Adrenal gland (tissue), 9 donors: ENCODE measurements at regions not wholly inside any gene's neighbourhood (a gene's known extent, or its start where the extent isn't known, plus 50 kb on each side); places are given as distances from the start of the nearest gene placed in this dataset.

Experiments used
- DNase-seq, 7 donors: peaks; one replicate each; pipeline ENCODE4 v3.0.0-alpha.2; 2019 to 2020
- H3K27ac ChIP-seq, 5 donors: fragments of 200-600 bp; sonication (generic) in 4 of 5; 1 replicate in 3 of 5; 2 replicates in 2 of 5; pipeline versions ENCODE4 v1.5.1 to v1.8.0; 2016 to 2020; ENCODE audit warnings: mild to moderate bottlenecking in 1 of 5
- H3K27me3 ChIP-seq: fragments of 200-600 bp; 2 replicates; pipeline ENCODE4 v1.8.0; 2021
- H3K36me3 ChIP-seq, 2 donors: fragments of 200-600 bp; replicated peaks in 1 of 2; 1 replicate in 1 of 2; 2 replicates in 1 of 2; pipeline versions ENCODE4 v1.5.1 to v1.8.0; 2018 to 2022
- H3K4me1 ChIP-seq, 2 donors: fragments of 200-600 bp; replicated peaks in 1 of 2; 1 replicate in 1 of 2; 2 replicates in 1 of 2; pipeline versions ENCODE4 v1.5.1 to v1.8.0; 2018 to 2021
- H3K4me3 ChIP-seq, 4 donors: fragments of 200-600 bp; sonication (generic) in 3 of 4; one replicate each; pipeline ENCODE4 v1.5.1; 2016 to 2018
- H3K9me3 ChIP-seq, 3 donors: fragments of 200-600 bp; sonication (generic) in 1 of 3; replicated peaks in 1 of 3; 1 replicate in 2 of 3; 2 replicates in 1 of 3; pipeline versions ENCODE4 v1.5.1 to v1.8.0; 2016 to 2021
- CTCF ChIP-seq, 6 experiments: fragments of 450-650 bp in 4 of 6; fragments of 200-600 bp in 2 of 6; sonication (generic) in 1 of 6; IDR thresholded peaks; 1 replicate in 5 of 6; 2 replicates in 1 of 6; pipeline versions ENCODE4 v1.5.1 to v1.8.0; 2016 to 2021; ENCODE audit warnings: antibody characterized with exemption in 6 of 6, mild to moderate bottlenecking in 2 of 6, moderate library complexity in 1 of 6
- POLR2A ChIP-seq, 2 donors: fragments of 450-650 bp; IDR thresholded peaks; one replicate each; pipeline ENCODE4 v1.6.1; 2017; ENCODE audit warnings: antibody characterized with exemption in 2 of 2, mild to moderate bottlenecking in 2 of 2, moderate library complexity in 1 of 2
- WGBS, 4 donors: extraction: QIAGEN DNeasy Blood & Tissue Kit in 2 of 4; methylation state at CpG; one replicate each; pipeline versions ENCODE4 v1.1.5 to v1.1.7; 2013 to 2017; 5-methylcytosine and 5-hydroxymethylcytosine counted together
- intact Hi-C, 2 donors: fragments of 100-400 bp; cut with DNase I; formaldehyde crosslinking; loops; one replicate each; pipeline versions ENCODE4 v1.14.1 to v1.15.0; 2022 to 2023
- donor health status: healthy with polysubstance abuse.
- donor health status: Bipolar disorder and iron deficiency.
- donor health status: DM: yes; HTN: yes; CAD: no.
- donor health status: DM: no; HTN: no; CAD: no.
- donor health status: DM: no; HTN: no; CAD: no.

- Histone ChIP-seq H3K36me3 (no peaks in the 10 kb centered on the region), H3K4me3 (no peak overlapping the region), H3K27me3 (no peaks in the 10 kb centered on the region), H3K4me1 (no peaks in the 10 kb centered on the region), H3K27ac (no peak overlapping the region), H3K9me3 (no peaks in the 10 kb centered on the region)
- 68 to 100% (median 79%) methylated on average over 1 of the region's 1 CpG for WGBS, 4 donors
- no peak for DNase-seq
- intact Hi-C loops = no loop called here
- TF ChIP-seq CTCF (IDR thresholded peaks at IDR 0.05) = no peak
Observed at GRCh38 chr13:36553491-36553890, 120.3 kb upstream of the SERTM1 start.

GRCh38 chr13:36555151-36555986 lies 118.5 kb upstream of the SERTM1 start:
- H3K9me3 ChIP-seq = no peaks in the 10 kb centered on the region
- no peak overlapping the region for H3K4me3 ChIP-seq
- intact Hi-C loops = no loop called here
- no peaks in the 10 kb centered on the region for H3K4me1 ChIP-seq
- no peak for TF ChIP-seq CTCF (IDR thresholded peaks at IDR 0.05)
- TF ChIP-seq POLR2A (IDR thresholded peaks at IDR 0.05) = no peak
- no peak overlapping the region for H3K27ac ChIP-seq
- DNase-seq = no peak
- H3K27me3 ChIP-seq = no peaks in the 10 kb centered on the region
- no peaks in the 10 kb centered on the region for H3K36me3 ChIP-seq
- 69 to 81% (median 71%) methylated on average over 5 of the region's 5 CpGs for WGBS, 4 donors

GRCh38 chr13:36559375-36559774 lies 114.4 kb upstream of the SERTM1 start:
- Histone ChIP-seq H3K9me3 (no peaks in the 10 kb centered on the region), H3K4me1 (no peaks in the 10 kb centered on the region), H3K27ac (no peak overlapping the region), H3K27me3 (no peaks in the 10 kb centered on the region), H3K4me3 (no peak overlapping the region), H3K36me3 (no peaks in the 10 kb centered on the region)
- WGBS, 4 donors = 67 to 78% (median 70%) methylated on average over 3 of the region's 3 CpGs
- intact Hi-C loops = no loop called here
- no peak for DNase-seq
- TF ChIP-seq CTCF (IDR thresholded peaks at IDR 0.05) (no peak), POLR2A (IDR thresholded peaks at IDR 0.05) (no peak)

- Histone ChIP-seq H3K36me3 (no peaks in the 10 kb centered on the region), H3K27me3 (no peaks in the 10 kb centered on the region), H3K9me3 (no peaks in the 10 kb centered on the region), H3K4me1 (no peaks in the 10 kb centered on the region), H3K27ac (no peak overlapping the region), H3K4me3 (no peak overlapping the region)
- DNase-seq = no peak
- 86 to 94% (median 87%) methylated on average over 5 of the region's 5 CpGs for WGBS, 4 donors
- no peak for TF ChIP-seq CTCF (IDR thresholded peaks at IDR 0.05)
- no peak for TF ChIP-seq POLR2A (IDR thresholded peaks at IDR 0.05)
- intact Hi-C loops = no loop called here
Observed at GRCh38 chr13:36567485-36567884, 106.3 kb upstream of the SERTM1 start.
